Globus pallidus (tissue), 1 donor: ENCODE measurements at regions not wholly inside any gene's neighbourhood (a gene's known extent, or its start where the extent isn't known, plus 50 kb on each side); places are given as distances from the start of the nearest gene placed in this dataset.
"Not testable (repeated sequence)": the region's sequence is repeated elsewhere in the genome, so short reads cannot be mapped to it uniquely, and the experiment has no call there.

Source experiments
- DNase-seq: peaks from one replicate; pipeline ENCODE4 v3.0.0-alpha.2; 2015; ENCODE audit warnings: low spot score

GRCh38 chr15:62857411-62857853, 185.1 kb upstream of the TPM1 start:
- no peak for DNase-seq

- no peak for DNase-seq
Measured at GRCh38 chr15:62858343-62858742, 184.2 kb upstream of the TPM1 start.

- no peak for DNase-seq
Measured at GRCh38 chr15:62862717-62863116, 179.8 kb upstream of the TPM1 start.

GRCh38 chr15:62866366-62866765, 176.2 kb upstream of the TPM1 start:
- DNase-seq = no peak

- DNase-seq = no peak
Measured at GRCh38 chr15:62867844-62868243, 174.7 kb upstream of the TPM1 start.

GRCh38 chr15:62868507-62868906, 174.0 kb upstream of the TPM1 start:
- no peak for DNase-seq

GRCh38 chr15:62869116-62869515, 173.4 kb upstream of the TPM1 start:
- DNase-seq = no peak

- no peak for DNase-seq
Measured at GRCh38 chr15:62870216-62870615, 172.3 kb upstream of the TPM1 start.

GRCh38 chr15:62870701-62871100, 171.8 kb upstream of the TPM1 start:
- DNase-seq = not testable (repeated sequence)

- DNase-seq = no peak
Measured at GRCh38 chr15:62873203-62873602, 169.3 kb upstream of the TPM1 start.

GRCh38 chr15:62874064-62874463, 168.5 kb upstream of the TPM1 start:
- DNase-seq = no peak

GRCh38 chr15:62874959-62875625, 167.5 kb upstream of the TPM1 start:
- DNase-seq = no peak

GRCh38 chr15:62875626-62876021, 166.9 kb upstream of the TPM1 start:
- DNase-seq = no peak

- no peak for DNase-seq
Measured at GRCh38 chr15:62877276-62877857, 165.2 kb upstream of the TPM1 start.

- DNase-seq = no peak
Measured at GRCh38 chr15:62878070-62878469, 164.5 kb upstream of the TPM1 start.

GRCh38 chr15:62879770-62880169, 162.8 kb upstream of the TPM1 start:
- no peak for DNase-seq

- DNase-seq = no peak
Measured at GRCh38 chr15:62880278-62880677, 162.3 kb upstream of the TPM1 start.

- DNase-seq = no peak
Measured at GRCh38 chr15:62881056-62881455, 161.5 kb upstream of the TPM1 start.

GRCh38 chr15:62883938-62884479, 158.5 kb upstream of the TPM1 start:
- DNase-seq = no peak

GRCh38 chr15:62886431-62887071, 156.0 kb upstream of the TPM1 start:
- peak; percentile 31 for DNase-seq

- peak; percentile 7 for DNase-seq
Measured at GRCh38 chr15:62887113-62887570, 155.4 kb upstream of the TPM1 start.

GRCh38 chr15:62888623-62889022, 153.9 kb upstream of the TPM1 start:
- no peak for DNase-seq

- no peak for DNase-seq
Measured at GRCh38 chr15:62889141-62889661, 153.3 kb upstream of the TPM1 start.
